Activated CD4-positive, alpha-beta T cell treated with anti-CD3 and anti-CD28 coated beads for 4 hours (primary cell): ENCODE measurements at regions not wholly inside any gene's neighbourhood (a gene's known extent, or its start where the extent isn't known, plus 50 kb on each side); places are given as distances from the start of the nearest gene placed in this dataset.
"Not testable (repeated sequence)": the region's sequence is repeated elsewhere in the genome, so short reads cannot be mapped to it uniquely, and the experiment has no call there.

Experiments
- DNase-seq, 2 donors: peaks; one replicate each; pipeline ENCODE4 v3.0.0-alpha.2; 2020

- no peak for DNase-seq
Measured at GRCh38 chr18:45321520-45321919, 293.8 kb upstream of the SLC14A2 start.

- DNase-seq = no peak
Measured at GRCh38 chr18:45322343-45322742, 292.9 kb upstream of the SLC14A2 start.

GRCh38 chr18:45324101-45324494 is 291.2 kb upstream of the SLC14A2 start:
- DNase-seq = no peak

GRCh38 chr18:45324495-45325113 is 290.7 kb upstream of the SLC14A2 start:
- DNase-seq = no peak

GRCh38 chr18:45325778-45326177 is 289.5 kb upstream of the SLC14A2 start:
- DNase-seq = no peak

GRCh38 chr18:45326505-45326904 is 288.8 kb upstream of the SLC14A2 start:
- DNase-seq = no peak

- DNase-seq = no peak
Measured at GRCh38 chr18:45328296-45328695, 287.0 kb upstream of the SLC14A2 start.

- DNase-seq = no peak
Measured at GRCh38 chr18:45328811-45329210, 286.5 kb upstream of the SLC14A2 start.

GRCh38 chr18:45329316-45329715 is 286.0 kb upstream of the SLC14A2 start:
- DNase-seq = no peak

- DNase-seq = no peak
Measured at GRCh38 chr18:45330170-45330594, 285.1 kb upstream of the SLC14A2 start.

GRCh38 chr18:45332871-45333270 is 282.4 kb upstream of the SLC14A2 start:
- no peak for DNase-seq

- DNase-seq = no peak
Measured at GRCh38 chr18:45334191-45334590, 281.1 kb upstream of the SLC14A2 start.

- no peak for DNase-seq
Measured at GRCh38 chr18:45335282-45336043, 279.8 kb upstream of the SLC14A2 start.

- no peak for DNase-seq
Measured at GRCh38 chr18:45336448-45336847, 278.8 kb upstream of the SLC14A2 start.

- no peak for DNase-seq
Measured at GRCh38 chr18:45337477-45337876, 277.8 kb upstream of the SLC14A2 start.

- no peak for DNase-seq
Measured at GRCh38 chr18:45339810-45340550, 275.3 kb upstream of the SLC14A2 start.

GRCh38 chr18:45340884-45341283 is 274.4 kb upstream of the SLC14A2 start:
- no peak for DNase-seq

GRCh38 chr18:45341454-45341853 is 273.8 kb upstream of the SLC14A2 start:
- no peak for DNase-seq

GRCh38 chr18:45342166-45342565 is 273.1 kb upstream of the SLC14A2 start:
- DNase-seq = no peak

- no peak for DNase-seq
Measured at GRCh38 chr18:45342653-45343052, 272.6 kb upstream of the SLC14A2 start.

GRCh38 chr18:45343365-45343764 is 271.9 kb upstream of the SLC14A2 start:
- no peak for DNase-seq

GRCh38 chr18:45344680-45345079 is 270.6 kb upstream of the SLC14A2 start:
- DNase-seq = not testable (repeated sequence)

- no peak for DNase-seq
Measured at GRCh38 chr18:45349019-45349418, 266.3 kb upstream of the SLC14A2 start.

GRCh38 chr18:45349467-45349866 is 265.8 kb upstream of the SLC14A2 start:
- DNase-seq = no peak
